SK-N-SH treated with all-trans-retinoic acid at 6 μM for 48 hours (cell line): ENCODE measurements at regions not wholly inside any gene's neighbourhood (a gene's known extent, or its start where the extent isn't known, plus 50 kb on each side); places are given as distances from the start of the nearest gene placed in this dataset.

Source experiments
- ARNTL ChIP-seq: fragments of 450-650 bp; formaldehyde crosslinking; IDR thresholded peaks from 2 replicates; pipeline ENCODE4 v1.5.0; 2020; ENCODE audit warnings: low read depth, mild to moderate bottlenecking, moderate library complexity, borderline replicate concordance
- BACH2 ChIP-seq: fragments of 250-450 bp; sonication (Bioruptor Pico); IDR thresholded peaks from 2 replicates; pipeline ENCODE4 v1.9.0; 2021; ENCODE audit warnings: mild to moderate bottlenecking, borderline replicate concordance
- CREB5 ChIP-seq: fragments of 250-450 bp; sonication (Bioruptor Pico); IDR thresholded peaks from 2 replicates; pipeline ENCODE4 v1.5.1; 2020; ENCODE audit warnings: low read depth, mild to moderate bottlenecking, moderate library complexity
- GLIS3 ChIP-seq: fragments of 250-450 bp; sonication (Bioruptor Pico); IDR thresholded peaks from 2 replicates; pipeline ENCODE4 v1.5.0; 2020; ENCODE audit warnings: mild to moderate bottlenecking, moderate library complexity
- ISL1 ChIP-seq: fragments of 250-450 bp; sonication (Bioruptor Pico); IDR thresholded peaks from 2 replicates; pipeline ENCODE4 v2.1.2; 2022; ENCODE audit warnings: mild to moderate bottlenecking, moderate library complexity
- PATZ1 ChIP-seq: fragments of 250-450 bp; sonication (Bioruptor Pico); IDR thresholded peaks from 2 replicates; pipeline ENCODE4 v1.8.0; 2020; ENCODE audit warnings: mild to moderate bottlenecking, moderate library complexity, borderline replicate concordance
- RARB ChIP-seq: fragments of 250-450 bp; sonication (Bioruptor Pico); IDR thresholded peaks from 2 replicates; pipeline ENCODE4 v1.8.0; 2021; ENCODE audit warnings: mild to moderate bottlenecking, moderate library complexity
- ZNF565 ChIP-seq: fragments of 450-650 bp; formaldehyde crosslinking; conservative IDR thresholded peaks from 2 replicates; pipeline ENCODE4 v1.5.0; 2020; ENCODE audit warnings: low read depth, mild to moderate bottlenecking, moderate library complexity
- ZNF70 ChIP-seq: fragments of 450-650 bp; formaldehyde crosslinking; IDR thresholded peaks from 2 replicates; pipeline ENCODE4 v1.5.0; 2020; ENCODE audit warnings: mild to moderate bottlenecking, moderate library complexity
- ZNF8 ChIP-seq: fragments of 450-650 bp; formaldehyde crosslinking; IDR thresholded peaks from 2 replicates; pipeline ENCODE4 v1.5.0; 2020; ENCODE audit warnings: mild to moderate bottlenecking, moderate library complexity

GRCh38 chr15:80326270-80326669 lies 74.3 kb upstream of the CTXND1 start:
- TF ChIP-seq ARNTL (CRISPR knock-in tag), result no peak
- TF ChIP-seq GLIS3 (CRISPR knock-in tag), result no peak
- TF ChIP-seq ZNF565 (CRISPR knock-in tag), result no peak
- no peak for TF ChIP-seq CREB5 (CRISPR knock-in tag)
- no peak for TF ChIP-seq ISL1 (CRISPR knock-in tag)
- TF ChIP-seq RARB (CRISPR knock-in tag), result no peak
- no peak for TF ChIP-seq BACH2 (CRISPR knock-in tag)
- TF ChIP-seq ZNF70 (CRISPR knock-in tag), result no peak
- TF ChIP-seq PATZ1 (CRISPR knock-in tag), result no peak
- no peak for TF ChIP-seq ZNF8 (CRISPR knock-in tag)
